RCC 7860 (cell line): ENCODE measurements at regions not wholly inside any gene's neighbourhood (a gene's known extent, or its start where the extent isn't known, plus 50 kb on each side); places are given as distances from the start of the nearest gene placed in this dataset.
A peak's percentile ranks its signal among the peaks of the same experiment; 100 is the strongest.

Experiments used
- DNase-seq: peaks from one replicate; pipeline ENCODE4 v3.0.0-alpha.2; 2015; ENCODE audit warnings: low spot score
- FAIRE-seq: peaks from 2 replicates; lab custom pipeline; 2012; peaks lifted over from hg19 to GRCh38; lab: Jason Lieb, UNC

DNA sequence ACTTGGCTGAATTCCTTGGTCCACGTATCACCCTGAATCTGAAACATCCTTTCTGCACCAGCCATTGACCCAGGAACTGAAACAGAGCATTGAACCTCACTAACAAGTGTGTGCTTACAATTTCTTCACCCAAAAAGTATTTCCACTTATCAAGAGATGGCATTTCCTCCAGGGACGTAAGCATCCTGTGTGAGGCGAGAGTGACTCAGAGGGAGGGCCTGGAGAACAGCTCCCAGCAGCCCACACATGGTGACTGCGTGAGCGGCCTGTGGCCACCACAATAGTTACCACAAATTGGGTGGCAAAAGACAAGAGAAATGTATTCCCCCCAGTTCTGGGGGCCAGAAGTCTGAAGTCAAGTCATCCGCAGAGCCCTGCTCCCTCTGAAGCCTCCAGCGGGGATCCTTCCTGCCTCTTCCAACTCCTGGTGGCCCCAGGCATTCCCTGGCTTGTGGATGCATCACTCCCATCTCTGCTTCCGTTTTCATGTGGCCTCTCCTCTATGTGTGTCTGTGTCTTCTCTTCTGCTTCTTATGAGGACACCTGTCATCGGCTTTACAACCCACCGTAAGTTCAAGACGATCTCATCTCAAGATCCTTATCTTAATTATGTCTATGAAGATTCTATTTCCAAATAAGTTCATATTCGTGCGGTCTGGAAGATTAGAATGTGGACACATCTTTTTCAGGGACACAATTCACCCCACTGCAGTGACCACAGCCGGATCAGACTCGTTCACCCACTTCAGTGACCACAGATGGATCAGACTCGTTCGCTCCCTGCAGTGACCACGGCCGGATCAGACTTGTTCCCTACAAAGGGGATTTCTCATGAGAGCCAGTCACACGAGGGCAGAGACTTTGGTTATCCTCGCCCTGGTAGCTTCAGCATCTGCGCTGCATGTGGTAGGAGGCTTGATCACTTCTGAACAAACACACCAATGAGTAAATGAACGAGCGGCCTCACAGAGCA, 122.6 kb upstream of the FOXF1 start:
- DNase-seq (peak; percentile 49), FAIRE-seq (no peak)

DNA sequence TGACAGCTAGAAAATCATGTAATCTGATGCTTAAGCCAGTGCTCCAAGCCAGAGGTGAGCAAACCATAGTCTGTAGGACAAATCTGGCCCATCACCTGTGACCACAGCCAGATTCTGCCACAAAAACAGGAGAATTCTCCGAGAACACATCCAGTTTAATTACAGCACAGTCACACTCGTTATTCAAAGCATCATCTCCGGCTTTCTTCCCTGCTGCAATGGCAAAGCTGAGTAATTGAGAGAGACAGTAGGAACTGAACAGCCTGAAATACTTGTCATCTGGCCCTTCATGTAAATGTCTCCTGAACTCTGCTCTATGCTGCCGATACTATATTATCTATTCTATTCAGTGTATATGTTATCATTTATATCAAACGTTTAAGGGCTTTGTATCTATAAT, 121.4 kb upstream of the FOXF1 start:
- DNase-seq (no peak), FAIRE-seq (no peak)

DNA sequence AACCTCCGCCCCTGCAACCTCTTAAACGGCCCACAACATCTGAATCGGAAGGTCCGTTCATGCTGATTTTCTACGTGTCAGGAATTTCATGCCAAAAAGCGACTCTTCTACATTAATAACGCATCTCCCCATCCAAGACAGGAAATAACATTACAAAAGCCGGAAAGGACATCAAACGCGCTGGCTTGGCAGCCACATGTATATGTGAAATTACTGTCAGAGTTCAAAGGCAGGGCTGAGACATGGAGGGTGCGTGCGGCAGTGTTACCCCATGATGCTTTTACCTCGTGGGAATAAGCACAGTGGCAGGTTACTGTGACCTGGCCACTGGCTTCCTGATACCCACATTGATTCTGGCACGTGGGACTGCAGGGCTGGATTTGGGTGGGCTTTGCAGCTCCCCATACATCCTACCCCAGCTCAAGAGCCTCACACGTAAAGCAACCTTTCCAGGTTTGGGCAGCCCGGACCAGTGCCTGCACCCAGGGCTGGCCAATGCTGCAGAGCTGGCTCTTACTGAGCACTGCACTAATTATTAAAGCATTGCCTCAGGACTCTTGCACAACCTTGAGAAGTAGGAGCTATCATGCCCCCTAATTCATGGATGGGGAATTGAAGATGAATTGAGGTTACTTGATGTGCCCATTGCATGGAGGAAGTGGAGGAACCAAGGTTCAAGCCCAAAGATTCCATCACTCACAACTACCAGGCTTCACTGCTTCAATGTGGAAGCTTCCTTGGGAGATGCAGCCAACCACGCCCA, 120.6 kb upstream of the FOXF1 start:
- FAIRE-seq = no peak
- DNase-seq = no peak

DNA sequence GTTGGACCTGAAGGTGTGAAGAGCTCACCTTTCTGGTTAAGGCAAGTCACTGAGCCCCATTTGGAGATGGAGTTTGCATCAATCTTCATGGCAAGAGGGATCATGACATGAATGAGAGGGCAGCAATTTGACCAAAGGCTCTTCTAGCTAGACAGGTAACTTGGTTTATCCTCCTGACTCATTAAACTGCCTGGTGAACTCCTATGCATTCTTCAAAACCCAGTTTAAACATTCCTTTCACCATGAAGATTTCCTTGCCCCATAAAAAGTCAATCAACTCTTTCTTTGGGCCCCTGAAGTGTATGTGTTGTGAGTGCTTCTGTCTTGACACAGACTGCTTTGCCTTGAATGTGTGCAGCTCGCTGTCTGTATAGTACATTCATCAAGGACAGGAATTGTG, 120.0 kb upstream of the FOXF1 start:
- no peak for DNase-seq
- FAIRE-seq = no peak

DNA sequence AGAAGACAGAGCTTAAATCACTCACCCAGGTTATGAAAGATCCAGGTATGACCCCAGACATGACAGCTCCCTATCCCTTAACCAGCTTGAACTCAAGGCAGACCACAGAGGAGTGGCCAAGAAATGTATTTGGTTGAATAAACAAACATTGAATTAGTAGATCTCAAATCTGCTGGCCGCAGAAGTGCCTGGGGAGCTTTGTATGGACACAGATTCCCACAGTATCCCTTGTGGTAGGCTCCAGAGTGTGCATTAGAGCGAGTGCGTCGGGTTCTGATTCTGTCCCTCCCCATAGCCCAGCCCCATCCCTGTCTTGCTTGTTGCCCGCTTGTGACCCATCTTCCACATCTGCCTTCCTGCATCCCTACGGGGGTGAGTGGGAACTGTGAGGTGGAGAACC, 118.8 kb upstream of the FOXF1 start:
- FAIRE-seq (no peak), DNase-seq (no peak)

DNA sequence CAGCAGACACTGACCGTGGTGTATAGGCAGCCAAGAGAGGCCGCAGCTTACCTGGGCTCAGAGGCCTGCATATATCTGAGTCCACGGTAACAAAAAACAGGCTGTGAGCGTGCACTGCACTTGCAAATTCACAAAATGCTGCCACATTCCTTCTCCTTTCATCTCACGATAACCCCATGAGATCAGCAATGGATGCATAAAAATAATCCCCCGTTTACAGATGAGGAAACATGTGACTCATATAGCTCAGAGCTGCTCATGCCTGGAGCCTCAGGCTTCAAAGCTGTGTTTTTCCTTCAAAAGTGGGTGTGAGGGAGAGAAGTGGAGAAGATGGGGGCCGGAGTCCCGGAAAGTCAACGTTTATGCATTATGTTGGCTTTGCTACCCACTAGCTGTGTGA, 118.3 kb upstream of the FOXF1 start:
- DNase-seq (no peak), FAIRE-seq (no peak)

DNA sequence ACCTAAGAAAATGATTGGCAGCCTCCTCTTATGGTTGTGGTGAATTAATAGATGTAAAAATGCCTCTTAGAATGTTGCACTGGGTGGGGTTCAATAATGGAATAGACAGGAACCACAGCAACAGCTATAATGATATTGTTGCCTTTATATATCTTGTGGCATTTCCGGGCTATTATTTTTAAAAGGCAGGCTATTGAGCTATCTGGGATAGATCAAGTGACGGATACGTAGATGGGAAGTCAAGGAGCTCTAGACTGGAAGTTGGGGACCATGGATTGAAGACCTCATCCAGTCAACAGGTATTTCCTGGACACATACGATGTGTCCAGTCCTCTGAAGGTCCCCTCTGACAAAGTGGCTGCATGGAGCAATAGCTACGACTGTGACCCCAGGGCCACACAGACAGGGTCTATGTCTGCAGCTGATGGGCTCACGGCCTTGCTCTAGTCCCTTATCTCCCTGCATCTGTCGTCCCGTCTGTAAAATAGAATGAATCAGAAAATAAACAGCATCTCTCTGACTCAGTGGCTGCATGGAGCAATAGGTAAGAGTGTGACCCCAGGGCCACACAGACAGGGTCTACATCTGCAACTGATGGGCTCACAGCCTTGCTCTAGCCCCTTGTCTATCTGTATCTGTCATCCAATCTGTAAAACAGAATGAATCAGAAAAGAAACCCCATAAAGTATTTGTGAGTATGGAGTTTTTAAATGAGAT, 117.7 kb upstream of the FOXF1 start:
- FAIRE-seq (no peak), DNase-seq (no peak)

DNA sequence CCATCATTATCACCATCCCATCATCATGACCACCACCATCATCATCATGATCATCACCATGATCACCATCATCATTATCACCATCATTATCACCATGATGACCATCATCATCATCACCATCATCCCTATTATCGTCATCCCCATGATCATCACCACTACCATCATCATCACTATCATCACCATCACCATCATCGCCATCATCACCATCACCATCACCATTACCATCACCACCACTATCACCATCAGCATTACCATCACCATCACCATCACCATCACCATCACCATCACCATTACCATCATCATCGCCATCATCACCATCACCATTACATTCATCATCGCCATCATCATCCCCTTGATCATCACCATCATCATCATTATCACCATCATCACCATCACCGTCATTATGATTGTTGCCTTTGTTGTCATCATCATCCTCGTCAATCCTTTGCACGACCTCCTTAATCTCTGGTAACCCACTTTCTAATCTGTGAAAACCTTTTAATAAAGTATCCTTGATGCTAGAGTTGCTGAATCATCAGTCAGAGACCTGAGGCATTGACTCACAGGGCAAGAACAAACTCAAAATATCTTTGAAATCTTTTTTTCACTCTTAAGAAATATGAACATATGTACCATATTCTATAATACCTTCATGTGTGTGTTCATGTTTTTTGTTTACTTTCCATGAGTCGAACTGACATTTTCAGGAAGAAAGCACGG, 116.3 kb upstream of the FOXF1 start:
- FAIRE-seq (no peak), DNase-seq (no peak)

DNA sequence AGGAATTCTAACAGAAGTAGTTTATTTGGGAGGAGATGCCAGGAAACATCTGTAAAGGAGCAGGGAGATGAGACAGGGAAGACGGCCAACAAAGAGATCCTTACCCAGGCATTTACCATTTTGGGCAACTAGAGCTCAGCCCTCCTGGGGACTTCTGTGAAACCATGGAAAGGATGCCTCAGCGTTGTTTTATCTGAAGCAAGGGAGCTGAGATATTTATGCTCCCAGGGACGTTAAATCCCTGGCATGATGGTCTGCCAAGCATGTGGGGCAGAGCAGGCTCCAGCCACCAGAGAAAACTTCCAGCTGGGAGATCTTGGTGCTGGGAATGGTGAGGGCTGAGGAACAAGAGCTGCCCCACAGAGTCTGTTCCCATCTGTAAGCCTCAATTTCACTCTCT, 114.8 kb upstream of the FOXF1 start:
- FAIRE-seq (no peak), DNase-seq (no peak)

DNA sequence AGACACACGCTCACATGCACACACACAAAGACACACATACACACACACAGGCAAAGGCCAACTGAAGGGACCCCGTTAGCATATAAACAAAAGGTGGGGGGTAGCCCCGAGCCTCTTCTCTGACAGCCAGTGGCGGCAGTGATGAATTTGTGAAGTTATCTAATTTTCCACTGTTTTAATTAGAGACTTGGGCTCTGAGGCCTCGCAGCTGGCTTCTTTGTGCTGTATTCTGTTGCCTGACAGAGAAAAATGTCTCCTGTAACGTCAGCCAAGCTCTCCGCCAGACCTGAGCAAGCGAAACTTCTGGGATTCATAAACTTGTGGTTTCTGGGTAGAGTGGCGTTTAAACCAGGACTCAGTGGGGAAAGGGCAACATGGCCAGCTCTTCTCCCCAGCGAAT, 113.9 kb upstream of the FOXF1 start:
- no peak for DNase-seq
- FAIRE-seq = no peak

DNA sequence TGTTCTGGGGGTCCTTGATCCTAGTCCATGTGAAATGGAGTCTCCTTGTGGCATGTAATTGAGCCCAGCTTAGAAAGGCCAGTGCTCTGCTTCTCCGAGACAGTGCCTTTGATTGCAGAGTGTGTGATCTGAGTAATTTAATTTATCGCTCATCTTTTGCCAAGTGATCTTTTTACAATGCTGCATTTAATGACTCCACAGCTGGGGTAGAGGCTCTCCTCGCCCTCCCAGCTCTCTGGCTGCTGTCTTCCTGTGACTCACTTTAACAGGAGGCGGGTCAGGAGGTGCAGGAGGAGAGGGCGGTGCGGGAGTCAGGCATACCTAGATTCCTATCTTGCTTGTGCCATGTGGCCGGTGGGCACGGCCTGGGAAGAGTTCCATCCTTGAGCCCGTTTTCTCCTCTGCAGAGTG, 113.4 kb upstream of the FOXF1 start:
- FAIRE-seq = no peak

DNA sequence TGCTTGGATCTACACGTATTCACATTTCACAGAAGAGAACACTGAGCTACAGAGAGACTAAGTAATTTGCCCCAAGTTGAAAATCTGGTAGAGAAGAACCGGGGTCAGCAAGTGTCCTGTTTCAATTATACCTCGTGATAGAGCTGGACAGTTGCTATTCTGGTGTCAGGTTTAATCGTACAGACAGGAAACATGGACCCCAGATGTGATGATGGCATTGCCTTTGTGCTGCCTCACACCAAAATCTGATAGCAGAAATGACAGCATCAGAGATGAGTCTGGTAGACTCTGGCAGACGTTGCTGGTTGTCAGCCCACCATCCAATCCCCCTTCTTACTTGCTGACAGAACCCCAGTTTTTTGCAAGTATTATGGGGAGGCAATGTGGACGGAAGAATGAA, 112.1 kb upstream of the FOXF1 start:
- FAIRE-seq = no peak
- DNase-seq = no peak

More for the DNA sequence above, 113.4 kb upstream of the FOXF1 start:
- DNase-seq = peak; percentile 13

DNA sequence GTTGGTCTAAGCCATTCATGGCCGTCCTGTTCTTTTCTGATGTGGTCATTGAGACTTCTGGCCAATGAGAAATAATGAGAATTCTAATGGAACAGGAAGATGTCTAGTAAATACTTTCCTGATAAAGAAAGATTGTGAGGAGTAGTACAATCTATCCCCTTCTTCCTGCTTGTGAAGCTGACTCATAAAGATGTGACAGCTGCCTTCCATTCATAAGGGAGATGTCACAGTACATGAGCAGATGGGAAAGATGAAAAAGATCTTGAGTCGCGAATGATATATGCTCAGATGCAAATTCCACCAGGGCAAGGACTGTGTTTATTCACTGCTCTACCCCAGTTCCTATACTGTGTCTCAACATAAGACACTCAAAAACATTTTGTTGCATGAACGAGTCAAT, 111.7 kb upstream of the FOXF1 start:
- no peak for FAIRE-seq
- DNase-seq = no peak

DNA sequence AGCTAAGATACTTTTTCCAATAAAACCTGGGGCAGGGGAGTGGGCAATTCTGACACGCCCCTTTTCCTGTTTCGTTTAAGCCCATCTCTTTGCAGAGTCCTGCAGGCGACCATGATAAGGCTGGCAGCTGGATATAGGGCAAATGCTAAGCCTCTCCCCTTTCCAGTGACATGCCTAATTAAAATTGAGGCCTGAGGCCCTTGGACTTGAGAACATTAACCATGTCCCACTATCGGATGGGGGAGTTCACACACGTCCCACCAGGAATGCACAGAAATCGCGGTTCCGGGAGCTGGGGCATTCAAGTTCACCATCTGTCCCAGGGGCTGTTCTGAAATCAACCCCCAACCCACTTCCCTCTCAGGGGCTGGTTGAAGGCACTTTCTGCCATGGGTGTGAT, 109.2 kb upstream of the FOXF1 start:
- FAIRE-seq (no peak), DNase-seq (no peak)

DNA sequence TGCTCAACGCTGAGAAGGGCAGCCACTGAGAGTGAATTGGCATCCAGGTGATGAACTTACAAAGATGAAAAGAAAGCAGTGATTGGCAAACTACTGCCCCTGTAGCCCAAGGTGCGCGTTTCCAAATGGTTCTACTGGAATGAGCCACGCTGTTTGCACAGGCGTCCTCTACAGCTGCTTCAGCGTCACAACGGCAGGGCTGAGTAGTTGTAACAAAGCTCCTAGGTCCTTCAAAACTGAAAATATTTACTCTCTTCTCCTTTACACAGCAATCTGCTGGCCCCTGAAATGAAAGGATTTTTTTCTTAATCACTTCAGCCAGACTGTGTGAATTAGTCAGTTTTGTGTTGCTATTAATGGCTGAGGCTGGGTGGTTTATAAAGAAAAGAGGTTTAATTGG, 107.2 kb upstream of the FOXF1 start:
- FAIRE-seq (no peak), DNase-seq (no peak)

DNA sequence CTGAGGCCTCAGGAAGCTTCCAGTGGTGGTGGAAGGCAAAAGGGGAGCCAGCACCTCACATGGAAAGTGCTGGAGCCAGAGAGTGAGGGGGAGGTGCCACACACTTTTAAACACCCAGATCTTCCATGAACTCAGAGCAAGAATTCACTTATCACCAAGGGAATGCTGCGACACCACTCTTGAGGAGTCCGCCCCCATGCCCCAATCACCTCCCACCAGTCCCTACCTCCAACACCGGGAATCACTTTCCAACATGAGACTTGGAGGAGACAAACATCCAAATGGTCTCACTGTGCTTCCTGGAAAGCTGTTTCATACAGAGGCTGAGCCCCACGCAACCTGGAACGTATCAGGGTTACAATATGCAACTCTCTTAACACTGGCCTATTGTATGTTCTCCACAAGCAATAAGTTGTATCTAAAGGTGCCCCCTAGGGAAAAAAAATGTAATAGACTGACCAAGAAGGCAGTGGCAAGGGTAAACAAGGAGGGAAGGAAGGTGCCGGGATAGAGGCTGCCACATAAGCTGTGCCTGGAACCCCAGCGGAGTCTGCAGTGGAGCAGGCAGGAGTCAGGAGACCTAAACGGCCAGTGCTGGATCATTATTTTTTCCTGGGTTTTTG, 106.7 kb upstream of the FOXF1 start:
- no peak for FAIRE-seq
- no peak for DNase-seq

DNA sequence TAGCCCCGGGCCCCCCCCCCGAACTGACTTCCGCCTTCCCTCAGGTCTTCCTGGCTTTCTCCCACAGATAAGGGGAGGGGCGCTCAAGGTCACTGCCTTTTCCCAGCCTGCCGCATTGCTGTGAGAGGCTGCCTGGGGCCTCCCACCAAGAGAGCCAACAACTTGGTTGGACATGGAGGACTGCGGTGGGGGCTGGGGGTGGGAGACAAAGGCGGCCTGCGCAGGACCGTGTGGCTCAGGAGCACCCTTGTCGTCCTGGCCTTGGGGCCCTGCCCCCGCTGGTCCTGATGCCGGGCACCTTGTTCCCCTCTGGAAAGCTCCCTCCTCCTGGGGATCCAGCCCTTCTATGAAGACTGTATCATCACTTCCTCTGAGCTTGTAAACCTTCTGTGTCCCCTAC, 105.6 kb upstream of the FOXF1 start:
- no peak for FAIRE-seq
- DNase-seq = no peak

DNA sequence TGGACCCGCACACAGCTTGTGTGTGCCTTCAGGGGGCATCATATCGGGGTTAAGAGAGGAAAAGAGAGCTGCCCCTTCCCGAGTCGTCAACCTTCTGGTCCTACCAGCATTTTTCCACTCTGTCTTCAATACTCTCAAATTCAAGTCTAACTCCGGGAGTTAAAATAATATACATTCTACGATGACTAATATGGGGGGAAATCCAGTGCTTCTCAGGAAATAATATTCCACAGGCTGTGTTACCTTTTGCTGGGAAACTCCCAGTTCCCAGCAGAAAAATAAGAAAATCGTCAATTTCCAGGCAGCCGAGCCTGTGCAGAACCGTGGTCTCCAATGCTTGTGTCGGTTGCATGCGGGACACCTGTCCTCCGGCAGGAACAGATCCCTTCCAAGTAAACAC, 105.0 kb upstream of the FOXF1 start:
- FAIRE-seq = no peak
- no peak for DNase-seq

DNA sequence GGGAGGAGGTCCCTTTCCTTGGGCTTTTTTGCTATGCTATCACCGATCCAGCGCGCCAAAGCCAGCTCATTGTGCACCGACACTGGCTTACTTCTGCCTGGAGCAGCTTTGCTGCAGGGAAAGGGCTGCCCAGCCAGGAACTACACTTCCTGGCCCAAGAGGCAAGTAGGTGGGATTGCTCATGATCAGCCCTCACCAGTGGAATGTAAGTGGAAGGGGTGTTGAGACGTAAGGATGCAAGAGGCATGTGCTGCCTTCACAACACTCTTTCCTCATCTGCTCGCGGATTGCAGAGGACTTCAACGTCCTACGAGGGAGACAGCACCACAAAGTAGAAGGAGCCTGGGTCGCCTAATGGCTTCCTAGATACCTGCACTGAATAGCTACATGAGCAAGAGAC, 104.3 kb upstream of the FOXF1 start:
- no peak for FAIRE-seq
- DNase-seq = no peak

DNA sequence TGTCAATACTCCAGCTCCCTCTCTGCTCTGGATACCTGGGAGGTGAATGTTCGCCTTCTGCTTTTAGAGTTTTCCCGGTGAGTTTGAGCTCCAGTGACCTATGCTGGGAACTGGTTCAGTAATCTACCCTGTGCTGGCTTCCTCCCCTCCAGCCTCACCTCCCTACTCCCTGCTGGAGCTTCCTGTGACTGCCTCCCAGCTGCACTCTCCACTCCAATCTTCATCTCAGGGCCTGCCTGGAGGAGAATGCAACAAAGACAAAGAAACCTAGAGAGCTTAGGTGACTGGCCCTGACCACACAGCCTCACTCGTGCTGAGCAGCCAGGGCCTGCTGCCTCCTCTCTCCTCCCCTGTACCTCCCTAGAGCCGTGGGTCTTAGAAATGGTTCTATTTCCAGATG, 101.6 kb upstream of the FOXF1 start:
- DNase-seq = no peak
- FAIRE-seq = no peak
